K562 (cell line): ENCODE measurements at regions not wholly inside any gene's neighbourhood (a gene's known extent, or its start where the extent isn't known, plus 50 kb on each side); places are given as distances from the start of the nearest gene placed in this dataset.
A peak's percentile ranks its signal among the peaks of the same experiment; 100 is the strongest.

Experiments used
- ASH1L ChIP-seq: fragments of 450-650 bp; IDR thresholded peaks from 2 replicates; pipeline ENCODE4 v1.6.1; 2018; ENCODE audit warnings: borderline replicate concordance, mild to moderate bottlenecking, low read depth; ENCODE audit not compliant: partially characterized antibody
- ATF1 ChIP-seq, 2 experiments: fragments of 450-650 bp in 1 of 2; IDR thresholded peaks; 2 replicates each; pipeline ENCODE4 v1.6.1; 2016; ENCODE audit warnings: missing compliant biosample characterization in 1 of 2, missing genetic modification characterization in 1 of 2
- CBX5 ChIP-seq: IDR thresholded peaks from 2 replicates; pipeline ENCODE4 v1.6.1; 2014; ENCODE audit warnings: low read depth, borderline replicate concordance
- CHD1 ChIP-seq: fragments of 200-600 bp; sonication (generic); IDR thresholded peaks from one replicate; pipeline ENCODE4 v1.6.1; 2012; ENCODE audit warnings: mild to moderate bottlenecking, moderate library complexity, low read length, inconsistent platforms
- CREM ChIP-seq: IDR thresholded peaks from 2 replicates; pipeline ENCODE4 v1.6.1; 2014; ENCODE audit warnings: antibody characterized with exemption, low read depth
- ETV5 ChIP-seq: sonication (generic); formaldehyde crosslinking; IDR thresholded peaks from 2 replicates; pipeline ENCODE4 v1.4.0; 2020; ENCODE audit warnings: low read depth, mild to moderate bottlenecking, missing genetic modification reagents
- HNRNPUL1 ChIP-seq: fragments of 200-400 bp; formaldehyde crosslinking; IDR thresholded peaks from 2 replicates; pipeline ENCODE4 v1.6.1; 2017; ENCODE audit warnings: low read length
- KDM4B ChIP-seq, 2 experiments: fragments of 450-650 bp in 1 of 2; sonication (generic) in 1 of 2; IDR thresholded peaks; 2 replicates each; pipeline ENCODE4 v1.6.1; 2016 to 2017; ENCODE audit warnings: borderline replicate concordance in 2 of 2, antibody characterized with exemption in 1 of 2, low read depth in 1 of 2, mild to moderate bottlenecking in 1 of 2
- KLF10 ChIP-seq: fragments of 250-450 bp; sonication (Bioruptor Pico); IDR thresholded peaks from 2 replicates; pipeline ENCODE4 v1.6.1; 2021; ENCODE audit warnings: matching md5 sums
- L3MBTL2 ChIP-seq: fragments of 450-650 bp; IDR thresholded peaks from 2 replicates; pipeline ENCODE4 v1.6.1; 2016; ENCODE audit warnings: mild to moderate bottlenecking, moderate library complexity
- NR4A1 ChIP-seq, 2 experiments: fragments of 250-450 bp in 1 of 2; fragments of 450-650 bp in 1 of 2; sonication (Bioruptor Pico) in 1 of 2; IDR thresholded peaks; 2 replicates each; pipeline versions ENCODE4 v1.4.0 to v1.6.1; 2016 to 2020; ENCODE audit warnings: mild to moderate bottlenecking in 2 of 2, missing compliant biosample characterization in 1 of 2, missing genetic modification characterization in 1 of 2, moderate library complexity in 1 of 2
- RBM15 ChIP-seq: fragments of 200-400 bp; formaldehyde crosslinking; IDR thresholded peaks from 2 replicates; pipeline ENCODE4 v1.6.1; 2018; ENCODE audit warnings: mild to moderate bottlenecking, low read length, moderate library complexity; ENCODE audit not compliant: insufficient read depth
- RCOR1 ChIP-seq, 2 experiments: IDR thresholded peaks; 2 replicates each; pipeline ENCODE4 v1.6.1; 2012; ENCODE audit warnings: low read depth in 2 of 2, low read length in 2 of 2, borderline replicate concordance in 1 of 2, improper control_type of control experiment in 1 of 2
- RFX1 ChIP-seq: fragments of 450-650 bp; IDR thresholded peaks from 2 replicates; pipeline ENCODE4 v1.6.1; 2016; ENCODE audit warnings: mild to moderate bottlenecking, moderate library complexity
- SIN3A ChIP-seq, 2 experiments: fragments of 150-350 bp in 1 of 2; IDR thresholded peaks; 2 replicates each; pipeline ENCODE4 v1.6.1; 2011 to 2016; ENCODE audit warnings: borderline replicate concordance in 2 of 2, low read depth in 2 of 2, low read length in 2 of 2, mild to moderate bottlenecking in 2 of 2, moderate library complexity in 2 of 2; ENCODE audit not compliant: control insufficient read depth in 1 of 2
- TCF7 ChIP-seq: sonication (generic); IDR thresholded peaks from 2 replicates; pipeline ENCODE4 v1.6.1; 2016; ENCODE audit warnings: antibody characterized with exemption, borderline replicate concordance
- TRIM24 ChIP-seq, 2 experiments: fragments of 450-650 bp; IDR thresholded peaks; 2 replicates each; pipeline ENCODE4 v1.6.1; 2016
- XRCC4 ChIP-seq: IDR thresholded peaks from one replicate; pipeline ENCODE4 v1.6.1; 2011; ENCODE audit not compliant: insufficient read depth, insufficient read length; ENCODE audit errors: extremely low read depth
- ZKSCAN1 ChIP-seq: fragments of 150-350 bp; IDR thresholded peaks from 2 replicates; pipeline ENCODE4 v1.6.1; 2016; ENCODE audit warnings: low read depth, low read length
- ZNF324 ChIP-seq: fragments of 250-450 bp; sonication (Bioruptor Pico); IDR thresholded peaks from 2 replicates; pipeline ENCODE4 v1.4.0; 2020; ENCODE audit warnings: mild to moderate bottlenecking
- ZNF589 ChIP-seq: fragments of 200-800 bp; sonication (Bioruptor generic); IDR thresholded peaks from 2 replicates; pipeline ENCODE4 v1.6.1; 2016; ENCODE audit warnings: low read depth, missing genetic modification characterization, missing compliant biosample characterization
- ZNF766 ChIP-seq: fragments of 200-800 bp; sonication (Bioruptor generic); conservative IDR thresholded peaks from 2 replicates; pipeline ENCODE4 v1.6.1; 2016; ENCODE audit warnings: missing genetic modification characterization, missing compliant biosample characterization
- TF ChIP-seq, protein P1 (sequence below): sonication (generic); formaldehyde crosslinking; IDR thresholded peaks from 2 replicates; pipeline ENCODE4 v1.8.0; 2022; ENCODE audit warnings: mild to moderate bottlenecking, missing genetic modification reagents
- TF ChIP-seq, protein P2 (sequence below): fragments of 250-450 bp; sonication (Bioruptor Pico); IDR thresholded peaks from 2 replicates; pipeline ENCODE4 v1.5.0; 2020; ENCODE audit warnings: mild to moderate bottlenecking

DNA sequence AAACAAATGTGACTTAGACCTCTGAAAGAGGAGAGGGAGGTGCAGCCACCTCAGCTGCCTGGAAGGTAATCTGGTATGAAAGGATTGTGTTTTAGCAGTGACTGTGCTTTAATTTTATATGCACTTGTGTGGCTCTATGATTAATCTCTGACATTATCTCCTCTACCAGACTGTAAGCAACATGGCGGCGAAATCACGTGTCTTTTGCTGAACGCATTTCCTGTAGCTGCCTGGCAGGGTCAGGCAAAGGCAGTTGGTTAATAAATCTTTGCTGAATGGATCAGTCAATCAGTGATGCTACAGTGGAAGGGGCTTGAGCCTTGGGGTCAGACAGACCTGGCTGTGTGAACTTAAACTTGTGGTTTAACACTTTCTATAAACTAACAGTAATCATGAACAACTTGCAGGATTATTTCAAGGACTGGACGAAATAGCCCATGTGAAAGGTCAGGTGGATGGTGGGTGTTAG lies 96.9 kb downstream of the ADSS2 start (continued):
- peak; percentile 72 for TF ChIP-seq ZNF766 (CRISPR knock-in tag)
- TF ChIP-seq ZNF324, result no peak
- no peak for TF ChIP-seq RBM15
- no peak for TF ChIP-seq HNRNPUL1
- peak; percentile 55; the same call in 1 of the 2 replicates for TF ChIP-seq CBX5
- no peak for TF ChIP-seq XRCC4
- TF ChIP-seq ETV5 (CRISPR knock-in tag), result peak; percentile 71; the same call in 1 of the 2 replicates
- TF ChIP-seq SIN3A (IDR thresholded peaks at IDR 0.05; ENCODE audit: borderline replicate concordance in 2 of 2, control insufficient read depth in 1 of 2, low read depth in 2 of 2, low read length in 2 of 2), result no peak
- TF ChIP-seq ASH1L, result no peak
- TF ChIP-seq TRIM24 (IDR thresholded peaks at IDR 0.05), result peak; percentile 94 to 95
- no peak for TF ChIP-seq RFX1
- TF ChIP-seq TCF7, result no peak
- no peak for TF ChIP-seq ATF1 (CRISPR knock-in tag; IDR thresholded peaks at IDR 0.05)
- peak; percentile 42 for TF ChIP-seq ATF1 (tag; IDR thresholded peaks at IDR 0.05)
- TF ChIP-seq ZKSCAN1, result no peak
- TF ChIP-seq, protein P1, sequence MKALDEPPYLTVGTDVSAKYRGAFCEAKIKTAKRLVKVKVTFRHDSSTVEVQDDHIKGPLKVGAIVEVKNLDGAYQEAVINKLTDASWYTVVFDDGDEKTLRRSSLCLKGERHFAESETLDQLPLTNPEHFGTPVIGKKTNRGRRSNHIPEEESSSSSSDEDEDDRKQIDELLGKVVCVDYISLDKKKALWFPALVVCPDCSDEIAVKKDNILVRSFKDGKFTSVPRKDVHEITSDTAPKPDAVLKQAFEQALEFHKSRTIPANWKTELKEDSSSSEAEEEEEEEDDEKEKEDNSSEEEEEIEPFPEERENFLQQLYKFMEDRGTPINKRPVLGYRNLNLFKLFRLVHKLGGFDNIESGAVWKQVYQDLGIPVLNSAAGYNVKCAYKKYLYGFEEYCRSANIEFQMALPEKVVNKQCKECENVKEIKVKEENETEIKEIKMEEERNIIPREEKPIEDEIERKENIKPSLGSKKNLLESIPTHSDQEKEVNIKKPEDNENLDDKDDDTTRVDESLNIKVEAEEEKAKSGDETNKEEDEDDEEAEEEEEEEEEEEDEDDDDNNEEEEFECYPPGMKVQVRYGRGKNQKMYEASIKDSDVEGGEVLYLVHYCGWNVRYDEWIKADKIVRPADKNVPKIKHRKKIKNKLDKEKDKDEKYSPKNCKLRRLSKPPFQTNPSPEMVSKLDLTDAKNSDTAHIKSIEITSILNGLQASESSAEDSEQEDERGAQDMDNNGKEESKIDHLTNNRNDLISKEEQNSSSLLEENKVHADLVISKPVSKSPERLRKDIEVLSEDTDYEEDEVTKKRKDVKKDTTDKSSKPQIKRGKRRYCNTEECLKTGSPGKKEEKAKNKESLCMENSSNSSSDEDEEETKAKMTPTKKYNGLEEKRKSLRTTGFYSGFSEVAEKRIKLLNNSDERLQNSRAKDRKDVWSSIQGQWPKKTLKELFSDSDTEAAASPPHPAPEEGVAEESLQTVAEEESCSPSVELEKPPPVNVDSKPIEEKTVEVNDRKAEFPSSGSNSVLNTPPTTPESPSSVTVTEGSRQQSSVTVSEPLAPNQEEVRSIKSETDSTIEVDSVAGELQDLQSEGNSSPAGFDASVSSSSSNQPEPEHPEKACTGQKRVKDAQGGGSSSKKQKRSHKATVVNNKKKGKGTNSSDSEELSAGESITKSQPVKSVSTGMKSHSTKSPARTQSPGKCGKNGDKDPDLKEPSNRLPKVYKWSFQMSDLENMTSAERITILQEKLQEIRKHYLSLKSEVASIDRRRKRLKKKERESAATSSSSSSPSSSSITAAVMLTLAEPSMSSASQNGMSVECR (CRISPR knock-in tag), result no peak
- no peak for TF ChIP-seq KDM4B (IDR thresholded peaks at IDR 0.05; ENCODE audit: borderline replicate concordance in 2 of 2, low read depth in 1 of 2)
- TF ChIP-seq NR4A1 (CRISPR knock-in tag; IDR thresholded peaks at IDR 0.05), result no peak
- no peak; the same call in 1 of the 2 replicates for TF ChIP-seq NR4A1 (tag; IDR thresholded peaks at IDR 0.05)
- no peak for TF ChIP-seq KLF10 (CRISPR knock-in tag)
- TF ChIP-seq CHD1, result no peak
- TF ChIP-seq, protein P2, sequence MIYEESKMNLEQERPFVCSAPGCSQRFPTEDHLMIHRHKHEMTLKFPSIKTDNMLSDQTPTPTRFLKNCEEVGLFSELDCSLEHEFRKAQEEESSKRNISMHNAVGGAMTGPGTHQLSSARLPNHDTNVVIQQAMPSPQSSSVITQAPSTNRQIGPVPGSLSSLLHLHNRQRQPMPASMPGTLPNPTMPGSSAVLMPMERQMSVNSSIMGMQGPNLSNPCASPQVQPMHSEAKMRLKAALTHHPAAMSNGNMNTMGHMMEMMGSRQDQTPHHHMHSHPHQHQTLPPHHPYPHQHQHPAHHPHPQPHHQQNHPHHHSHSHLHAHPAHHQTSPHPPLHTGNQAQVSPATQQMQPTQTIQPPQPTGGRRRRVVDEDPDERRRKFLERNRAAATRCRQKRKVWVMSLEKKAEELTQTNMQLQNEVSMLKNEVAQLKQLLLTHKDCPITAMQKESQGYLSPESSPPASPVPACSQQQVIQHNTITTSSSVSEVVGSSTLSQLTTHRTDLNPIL (CRISPR knock-in tag), result no peak
- peak; percentile 93 for TF ChIP-seq ZNF589 (CRISPR knock-in tag)
- TF ChIP-seq CREM, result peak; percentile 76
- TF ChIP-seq RCOR1 (IDR thresholded peaks at IDR 0.05; ENCODE audit: borderline replicate concordance in 1 of 2, low read depth in 2 of 2, low read length in 2 of 2), result peak; percentile 90 to 98
- TF ChIP-seq L3MBTL2, result peak; percentile 40; the same call in 1 of the 2 replicates
